ENCODE measurements at regions not wholly inside any gene's neighbourhood (a gene's known extent, or its start where the extent isn't known, plus 50 kb on each side); places are given as distances from the start of the nearest gene placed in this dataset.

DNA sequence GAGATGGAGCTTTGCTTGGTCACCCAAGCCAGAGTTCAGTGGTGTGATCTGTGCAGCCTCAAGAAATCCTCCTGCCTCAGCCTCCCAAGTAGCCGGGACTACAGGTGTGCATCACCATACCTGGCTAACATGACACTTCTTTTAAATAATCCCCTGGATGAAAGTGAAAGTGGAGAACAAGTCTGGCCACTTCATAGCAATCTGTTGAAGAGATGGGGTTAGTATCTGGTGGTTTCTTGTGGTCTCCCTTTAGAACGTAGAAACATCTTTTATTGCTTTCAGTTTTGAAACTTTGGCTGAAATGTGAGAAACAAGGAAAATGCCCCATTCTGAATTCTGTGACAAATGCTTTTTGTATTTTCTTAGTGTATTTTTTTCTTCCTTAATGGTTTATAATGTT is 452.5 kb upstream of the RIOK2 start:
- no peaks in the 10 kb centered on the region for H3K9me3 ChIP-seq (ENCODE audit: control insufficient read depth, insufficient read depth, low read depth, low read length)
- no peak overlapping the region for H3K4me3 ChIP-seq (ENCODE audit: low read depth in 2 of 2, low read length in 2 of 2)
- ChIA-PET CTCF (no interaction called here), POLR2A (no interaction called here)
- no peak for ATAC-seq
- BruUV-seq (replicated peaks) = no TSS peak
- H3K27ac ChIP-seq (ENCODE audit: low read length) = no peak overlapping the region
- in situ Hi-C loops (cut with HindIII; ENCODE audit: low pct_unique_long_range_greater_than_20kb, low sequenced_read_pairs) (no loop called here), intact Hi-C loops (cut with micrococcal nuclease; ENCODE audit: unreplicated experiment) (no loop called here)
- no peaks in the 10 kb centered on the region for H3K36me3 ChIP-seq (ENCODE audit: control insufficient read depth, insufficient read depth, low read length)
- no peaks in the 10 kb centered on the region for H3K4me1 ChIP-seq (ENCODE audit: control insufficient read depth, insufficient read depth, low read length)
- DNase-seq (ENCODE audit: low read depth, low spot score) = no peak
- no peaks in the 10 kb centered on the region for H3K27me3 ChIP-seq (ENCODE audit: control insufficient read depth, insufficient read depth, low read length)
- TF ChIP-seq TCF7L2 (IDR thresholded peaks at IDR 0.05; ENCODE audit: low read depth, low read length) (no peak), SIN3A (IDR thresholded peaks at IDR 0.05; ENCODE audit: borderline replicate concordance, insufficient read depth, low read depth, low read length) (no peak), POLR2AphosphoS5 (IDR thresholded peaks at IDR 0.05; ENCODE audit: low read depth, low read length) (no peak)
- TF ChIP-seq, protein P1, sequence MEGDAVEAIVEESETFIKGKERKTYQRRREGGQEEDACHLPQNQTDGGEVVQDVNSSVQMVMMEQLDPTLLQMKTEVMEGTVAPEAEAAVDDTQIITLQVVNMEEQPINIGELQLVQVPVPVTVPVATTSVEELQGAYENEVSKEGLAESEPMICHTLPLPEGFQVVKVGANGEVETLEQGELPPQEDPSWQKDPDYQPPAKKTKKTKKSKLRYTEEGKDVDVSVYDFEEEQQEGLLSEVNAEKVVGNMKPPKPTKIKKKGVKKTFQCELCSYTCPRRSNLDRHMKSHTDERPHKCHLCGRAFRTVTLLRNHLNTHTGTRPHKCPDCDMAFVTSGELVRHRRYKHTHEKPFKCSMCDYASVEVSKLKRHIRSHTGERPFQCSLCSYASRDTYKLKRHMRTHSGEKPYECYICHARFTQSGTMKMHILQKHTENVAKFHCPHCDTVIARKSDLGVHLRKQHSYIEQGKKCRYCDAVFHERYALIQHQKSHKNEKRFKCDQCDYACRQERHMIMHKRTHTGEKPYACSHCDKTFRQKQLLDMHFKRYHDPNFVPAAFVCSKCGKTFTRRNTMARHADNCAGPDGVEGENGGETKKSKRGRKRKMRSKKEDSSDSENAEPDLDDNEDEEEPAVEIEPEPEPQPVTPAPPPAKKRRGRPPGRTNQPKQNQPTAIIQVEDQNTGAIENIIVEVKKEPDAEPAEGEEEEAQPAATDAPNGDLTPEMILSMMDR (IDR thresholded peaks at IDR 0.05) = no peak
- TF ChIP-seq, protein P2, sequence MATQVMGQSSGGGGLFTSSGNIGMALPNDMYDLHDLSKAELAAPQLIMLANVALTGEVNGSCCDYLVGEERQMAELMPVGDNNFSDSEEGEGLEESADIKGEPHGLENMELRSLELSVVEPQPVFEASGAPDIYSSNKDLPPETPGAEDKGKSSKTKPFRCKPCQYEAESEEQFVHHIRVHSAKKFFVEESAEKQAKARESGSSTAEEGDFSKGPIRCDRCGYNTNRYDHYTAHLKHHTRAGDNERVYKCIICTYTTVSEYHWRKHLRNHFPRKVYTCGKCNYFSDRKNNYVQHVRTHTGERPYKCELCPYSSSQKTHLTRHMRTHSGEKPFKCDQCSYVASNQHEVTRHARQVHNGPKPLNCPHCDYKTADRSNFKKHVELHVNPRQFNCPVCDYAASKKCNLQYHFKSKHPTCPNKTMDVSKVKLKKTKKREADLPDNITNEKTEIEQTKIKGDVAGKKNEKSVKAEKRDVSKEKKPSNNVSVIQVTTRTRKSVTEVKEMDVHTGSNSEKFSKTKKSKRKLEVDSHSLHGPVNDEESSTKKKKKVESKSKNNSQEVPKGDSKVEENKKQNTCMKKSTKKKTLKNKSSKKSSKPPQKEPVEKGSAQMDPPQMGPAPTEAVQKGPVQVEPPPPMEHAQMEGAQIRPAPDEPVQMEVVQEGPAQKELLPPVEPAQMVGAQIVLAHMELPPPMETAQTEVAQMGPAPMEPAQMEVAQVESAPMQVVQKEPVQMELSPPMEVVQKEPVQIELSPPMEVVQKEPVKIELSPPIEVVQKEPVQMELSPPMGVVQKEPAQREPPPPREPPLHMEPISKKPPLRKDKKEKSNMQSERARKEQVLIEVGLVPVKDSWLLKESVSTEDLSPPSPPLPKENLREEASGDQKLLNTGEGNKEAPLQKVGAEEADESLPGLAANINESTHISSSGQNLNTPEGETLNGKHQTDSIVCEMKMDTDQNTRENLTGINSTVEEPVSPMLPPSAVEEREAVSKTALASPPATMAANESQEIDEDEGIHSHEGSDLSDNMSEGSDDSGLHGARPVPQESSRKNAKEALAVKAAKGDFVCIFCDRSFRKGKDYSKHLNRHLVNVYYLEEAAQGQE (IDR thresholded peaks at IDR 0.05; ENCODE audit: insufficient read depth in 1 of 2, low read depth in 2 of 2, low read length in 1 of 2) = no peak

DNA sequence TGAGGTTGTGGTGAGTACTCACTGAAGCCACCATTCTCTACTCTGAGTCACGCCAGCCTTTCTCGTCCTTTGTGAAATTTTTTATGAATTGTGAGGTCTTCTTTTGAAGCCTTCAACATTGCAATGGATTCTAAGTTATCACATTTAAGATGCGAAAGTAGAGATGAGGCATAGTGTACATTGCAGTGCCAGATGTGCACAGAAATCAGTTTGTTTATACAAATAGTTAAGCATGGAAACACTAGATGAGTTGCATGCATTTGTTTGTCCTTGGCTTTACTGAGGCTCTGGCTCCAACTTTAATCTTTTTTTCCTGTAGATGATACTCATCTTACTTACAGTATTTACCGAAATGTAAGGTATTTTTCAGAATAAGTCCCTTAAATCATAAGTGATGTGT is 453.7 kb upstream of the RIOK2 start:
- intact Hi-C loops (cut with micrococcal nuclease; ENCODE audit: unreplicated experiment) (no loop called here), in situ Hi-C loops (cut with HindIII; ENCODE audit: low pct_unique_long_range_greater_than_20kb, low sequenced_read_pairs) (no loop called here)
- no peak for DNase-seq (ENCODE audit: low read depth, low spot score)
- ChIA-PET POLR2A (no interaction called here), CTCF (no interaction called here)
- ATAC-seq = no peak
- Histone ChIP-seq H3K36me3 (ENCODE audit: control insufficient read depth, insufficient read depth, low read length) (no peaks in the 10 kb centered on the region), H3K4me3 (ENCODE audit: low read depth in 2 of 2, low read length in 2 of 2) (no peak overlapping the region), H3K4me1 (ENCODE audit: control insufficient read depth, insufficient read depth, low read length) (no peaks in the 10 kb centered on the region), H3K9me3 (ENCODE audit: control insufficient read depth, insufficient read depth, low read depth, low read length) (no peaks in the 10 kb centered on the region), H3K27me3 (ENCODE audit: control insufficient read depth, insufficient read depth, low read length) (no peaks in the 10 kb centered on the region), H3K27ac (ENCODE audit: low read length) (no peak overlapping the region)
- TF ChIP-seq, protein P1 (IDR thresholded peaks at IDR 0.05) = no peak
- TF ChIP-seq TCF7L2 (IDR thresholded peaks at IDR 0.05; ENCODE audit: low read depth, low read length) (no peak), SIN3A (IDR thresholded peaks at IDR 0.05; ENCODE audit: borderline replicate concordance, insufficient read depth, low read depth, low read length) (no peak)
- BruUV-seq (replicated peaks) = no TSS peak

DNA sequence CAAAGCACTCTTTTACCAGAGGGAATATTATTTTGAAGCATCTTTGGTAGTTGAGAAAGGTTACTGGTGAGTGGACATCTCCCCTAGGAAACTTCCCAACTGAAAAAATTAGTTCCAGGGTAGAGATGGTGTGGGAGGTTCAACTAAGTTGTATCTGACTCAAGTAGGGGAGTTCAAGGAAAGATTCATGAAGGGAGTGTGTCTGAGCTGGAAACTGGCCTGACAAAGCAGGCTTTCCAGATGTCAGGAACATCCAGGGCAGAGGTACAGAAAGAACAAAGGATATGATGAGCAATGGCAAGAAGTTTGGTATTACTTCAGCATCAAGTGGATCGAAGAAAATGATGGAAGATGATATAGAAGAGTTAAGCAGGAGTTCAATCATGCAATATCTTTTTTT is 458.0 kb upstream of the RIOK2 start:
- ATAC-seq (no peak), DNase-seq (ENCODE audit: low read depth, low spot score) (no peak)
- ChIA-PET POLR2A (no interaction called here), CTCF (no interaction called here)
- in situ Hi-C loops (cut with HindIII; ENCODE audit: low pct_unique_long_range_greater_than_20kb, low sequenced_read_pairs) (no loop called here), intact Hi-C loops (cut with micrococcal nuclease; ENCODE audit: unreplicated experiment) (no loop called here)
- H3K27ac ChIP-seq (ENCODE audit: low read length) = no peak overlapping the region
- H3K27me3 ChIP-seq (ENCODE audit: control insufficient read depth, insufficient read depth, low read length) = no peaks in the 10 kb centered on the region
- no peaks in the 10 kb centered on the region for H3K9me3 ChIP-seq (ENCODE audit: control insufficient read depth, insufficient read depth, low read depth, low read length)
- H3K4me1 ChIP-seq (ENCODE audit: control insufficient read depth, insufficient read depth, low read length) = no peaks in the 10 kb centered on the region
- H3K4me3 ChIP-seq (ENCODE audit: low read depth in 2 of 2, low read length in 2 of 2) = no peak overlapping the region
- TF ChIP-seq, protein P2 (IDR thresholded peaks at IDR 0.05; ENCODE audit: insufficient read depth in 1 of 2, low read depth in 2 of 2, low read length in 1 of 2) = no peak
- TF ChIP-seq, protein P1 (IDR thresholded peaks at IDR 0.05) = no peak
- TF ChIP-seq SIN3A (IDR thresholded peaks at IDR 0.05; ENCODE audit: borderline replicate concordance, insufficient read depth, low read depth, low read length) (no peak), TCF7L2 (IDR thresholded peaks at IDR 0.05; ENCODE audit: low read depth, low read length) (no peak), POLR2AphosphoS5 (IDR thresholded peaks at IDR 0.05; ENCODE audit: low read depth, low read length) (no peak)
- BruUV-seq (replicated peaks) = no TSS peak
- no peaks in the 10 kb centered on the region for H3K36me3 ChIP-seq (ENCODE audit: control insufficient read depth, insufficient read depth, low read length)
